Right lobe of liver (tissue), 4 donors: ENCODE measurements at regions not wholly inside any gene's neighbourhood (a gene's known extent, or its start where the extent isn't known, plus 50 kb on each side); places are given as distances from the start of the nearest gene placed in this dataset.
"Not testable (repeated sequence)": the region's sequence is repeated elsewhere in the genome, so short reads cannot be mapped to it uniquely, and the experiment has no call there.

Experiments used
- POLR2A ChIP-seq: fragments of 450-650 bp; IDR thresholded peaks from one replicate; pipeline ENCODE4 v1.6.1; 2017; ENCODE audit warnings: antibody characterized with exemption, mild to moderate bottlenecking
- TF ChIP-seq, protein P1 (sequence below), 4 donors: fragments of 200-600 bp in 3 of 4; fragments of 450-650 bp in 1 of 4; IDR thresholded peaks; one replicate each; pipeline versions ENCODE4 v1.5.1 to v1.8.0; 2016 to 2022; ENCODE audit warnings: antibody characterized with exemption in 4 of 4, mild to moderate bottlenecking in 2 of 4
- donor health status: DM: no; HTN: no; CAD: no.
- donor health status: DM: no; HTN: no; CAD: no.
- donor health status: DM: no; HTN: yes; CAD: no.

DNA sequence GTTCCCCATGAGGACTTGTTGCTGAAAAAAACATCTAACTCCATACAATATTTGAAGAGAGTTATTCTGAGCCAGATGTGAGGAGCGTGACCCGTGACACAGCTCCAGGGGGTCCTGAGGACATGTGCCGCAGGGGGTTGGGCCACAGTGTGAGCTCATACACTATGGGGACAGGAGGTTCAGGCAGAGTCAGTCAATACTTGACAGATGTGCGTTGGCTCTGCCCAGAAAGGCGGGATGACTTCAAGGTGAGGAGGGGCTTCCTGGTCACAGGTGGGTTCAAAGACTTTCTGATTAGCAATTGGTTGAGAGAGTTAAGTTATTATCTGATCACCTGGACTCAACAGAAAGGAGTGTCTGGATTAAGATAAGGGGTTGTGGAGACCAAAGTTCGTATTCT is 147.1 kb upstream of the ZNF469 start:
- TF ChIP-seq, protein P1, sequence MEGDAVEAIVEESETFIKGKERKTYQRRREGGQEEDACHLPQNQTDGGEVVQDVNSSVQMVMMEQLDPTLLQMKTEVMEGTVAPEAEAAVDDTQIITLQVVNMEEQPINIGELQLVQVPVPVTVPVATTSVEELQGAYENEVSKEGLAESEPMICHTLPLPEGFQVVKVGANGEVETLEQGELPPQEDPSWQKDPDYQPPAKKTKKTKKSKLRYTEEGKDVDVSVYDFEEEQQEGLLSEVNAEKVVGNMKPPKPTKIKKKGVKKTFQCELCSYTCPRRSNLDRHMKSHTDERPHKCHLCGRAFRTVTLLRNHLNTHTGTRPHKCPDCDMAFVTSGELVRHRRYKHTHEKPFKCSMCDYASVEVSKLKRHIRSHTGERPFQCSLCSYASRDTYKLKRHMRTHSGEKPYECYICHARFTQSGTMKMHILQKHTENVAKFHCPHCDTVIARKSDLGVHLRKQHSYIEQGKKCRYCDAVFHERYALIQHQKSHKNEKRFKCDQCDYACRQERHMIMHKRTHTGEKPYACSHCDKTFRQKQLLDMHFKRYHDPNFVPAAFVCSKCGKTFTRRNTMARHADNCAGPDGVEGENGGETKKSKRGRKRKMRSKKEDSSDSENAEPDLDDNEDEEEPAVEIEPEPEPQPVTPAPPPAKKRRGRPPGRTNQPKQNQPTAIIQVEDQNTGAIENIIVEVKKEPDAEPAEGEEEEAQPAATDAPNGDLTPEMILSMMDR (IDR thresholded peaks at IDR 0.05): not testable (repeated sequence)
- not testable (repeated sequence) for TF ChIP-seq POLR2A
